ENCODE measurements at regions not wholly inside any gene's neighbourhood (a gene's known extent, or its start where the extent isn't known, plus 50 kb on each side); places are given as distances from the start of the nearest gene placed in this dataset.

- no peak for TF ChIP-seq CTCF (IDR thresholded peaks at IDR 0.05; ENCODE audit: poor library complexity, severe bottlenecking)
- no peak for TF ChIP-seq RAD21 (conservative IDR thresholded peaks at IDR 0.05)
- no peak for TF ChIP-seq POLR2AphosphoS5 (IDR thresholded peaks at IDR 0.05)
- TF ChIP-seq EP300 (conservative IDR thresholded peaks at IDR 0.05; ENCODE audit: poor library complexity, severe bottlenecking): no peak
These were observed 355.2 kb upstream of the CXorf51B start for GRCh38 chrX:146454363-146454762.

Measured in neural cell (in vitro differentiated cells).